WTC11 (cell line): ENCODE measurements at regions not wholly inside any gene's neighbourhood (a gene's known extent, or its start where the extent isn't known, plus 50 kb on each side); places are given as distances from the start of the nearest gene placed in this dataset.
"Not testable (repeated sequence)": the region's sequence is repeated elsewhere in the genome, so short reads cannot be mapped to it uniquely, and the experiment has no call there.

Experiments used
- ATAC-seq: fragments of 200-7000 bp; cut with Tn5 transposase; 2 replicates; pipeline ENCODE4 v1.10.0; 2021; ENCODE audit warnings: mild to moderate bottlenecking, moderate library complexity
- CTCF ChIA-PET: fragments of 300-600 bp; sonication (Branson Sonifier 250); formaldehyde crosslinking; loops from one replicate; lab custom pipeline; 2021; ENCODE audit warnings: antibody characterized with exemption; lab: Charles Lee
- POLR2A ChIA-PET: fragments of 350-600 bp; sonication (Branson Sonifier 250); formaldehyde crosslinking; loops from one replicate; lab custom pipeline; 2021; ENCODE audit warnings: antibody characterized with exemption; lab: Charles Lee
- DNase-seq: peaks from one replicate; pipeline ENCODE4 v3.0.0; 2021; ENCODE audit warnings: low spot score
- H3K27ac Mint-ChIP-seq: 2 replicates; pipeline ENCODE4 v1.8.0; 2021; ENCODE audit warnings: mixed read lengths
- H3K27me3 Mint-ChIP-seq: 2 replicates; pipeline ENCODE4 v1.8.0; 2021; ENCODE audit warnings: low read depth, mild to moderate bottlenecking, moderate library complexity, mixed read lengths
- H3K36me3 Mint-ChIP-seq: 2 replicates; pipeline ENCODE4 v1.8.0; 2021; ENCODE audit warnings: mixed read lengths
- H3K4me1 Mint-ChIP-seq: 2 replicates; pipeline ENCODE4 v1.8.0; 2022; ENCODE audit warnings: mixed read lengths
- H3K4me3 Mint-ChIP-seq: 2 replicates; pipeline ENCODE4 v1.8.0; 2021; ENCODE audit warnings: mild to moderate bottlenecking, moderate library complexity, mixed read lengths
- H3K9me3 Mint-ChIP-seq: 2 replicates; pipeline ENCODE4 v1.8.0; 2021; ENCODE audit warnings: mixed read lengths
- CREM ChIP-seq: sonication (generic); formaldehyde crosslinking; IDR thresholded peaks from 2 replicates; pipeline ENCODE4 v1.8.1; 2022; ENCODE audit warnings: mild to moderate bottlenecking, missing genetic modification reagents, moderate library complexity
- ELF4 ChIP-seq: sonication (generic); formaldehyde crosslinking; IDR thresholded peaks from 2 replicates; pipeline ENCODE4 v1.8.1; 2022; ENCODE audit warnings: low read depth, mild to moderate bottlenecking, moderate library complexity, missing genetic modification reagents
- EMX1 ChIP-seq: fragments of 250-450 bp; sonication (Bioruptor Pico); IDR thresholded peaks from 2 replicates; pipeline ENCODE4 v1.8.0; 2021; ENCODE audit warnings: mild to moderate bottlenecking
- FOXJ3 ChIP-seq: sonication (generic); formaldehyde crosslinking; IDR thresholded peaks from 2 replicates; pipeline ENCODE4 v1.9.0; 2021; ENCODE audit warnings: missing genetic modification reagents, mild to moderate bottlenecking, borderline replicate concordance
- FOXK1 ChIP-seq: sonication (generic); formaldehyde crosslinking; IDR thresholded peaks from 2 replicates; pipeline ENCODE4 v1.8.0; 2022; ENCODE audit warnings: mild to moderate bottlenecking, moderate library complexity, missing genetic modification reagents
- HMGA2 ChIP-seq: fragments of 250-450 bp; sonication (Bioruptor Pico); IDR thresholded peaks from 2 replicates; pipeline ENCODE4 v1.4.0; 2021; ENCODE audit warnings: mild to moderate bottlenecking, moderate library complexity
- IRF2 ChIP-seq: sonication (generic); formaldehyde crosslinking; IDR thresholded peaks from 2 replicates; pipeline ENCODE4 v1.8.0; 2022; ENCODE audit warnings: low read depth, missing genetic modification reagents, borderline replicate concordance
- SMAD3 ChIP-seq: sonication (generic); formaldehyde crosslinking; IDR thresholded peaks from 2 replicates; pipeline ENCODE4 v1.8.0; 2022; ENCODE audit warnings: missing genetic modification reagents, mild to moderate bottlenecking, borderline replicate concordance
- SMAD4 ChIP-seq: sonication (generic); formaldehyde crosslinking; IDR thresholded peaks from 2 replicates; pipeline ENCODE4 v1.8.0; 2022; ENCODE audit warnings: mild to moderate bottlenecking, missing genetic modification reagents
- SOX15 ChIP-seq: fragments of 250-450 bp; sonication (Bioruptor Pico); IDR thresholded peaks from 2 replicates; pipeline ENCODE4 v1.9.0; 2021; ENCODE audit warnings: mild to moderate bottlenecking
- SP1 ChIP-seq: sonication (generic); formaldehyde crosslinking; conservative IDR thresholded peaks from 2 replicates; pipeline ENCODE4 v1.8.1; 2022; ENCODE audit warnings: missing genetic modification reagents
- ZNF219 ChIP-seq: sonication (generic); formaldehyde crosslinking; IDR thresholded peaks from 2 replicates; pipeline ENCODE4 v1.8.0; 2023; ENCODE audit warnings: missing genetic modification reagents, mild to moderate bottlenecking, borderline replicate concordance
- ZNF263 ChIP-seq: sonication (generic); formaldehyde crosslinking; IDR thresholded peaks from 2 replicates; pipeline ENCODE4 v1.8.1; 2022; ENCODE audit warnings: low read depth, mild to moderate bottlenecking, moderate library complexity, missing genetic modification reagents
- ZNF317 ChIP-seq: sonication (generic); formaldehyde crosslinking; IDR thresholded peaks from 2 replicates; pipeline ENCODE4 v1.8.1; 2023; ENCODE audit warnings: low read depth, mild to moderate bottlenecking, moderate library complexity, missing genetic modification reagents, borderline replicate concordance
- ZNF532 ChIP-seq: fragments of 250-450 bp; sonication (Bioruptor Pico); IDR thresholded peaks from 2 replicates; pipeline ENCODE4 v1.9.0; 2021; ENCODE audit warnings: mild to moderate bottlenecking, borderline replicate concordance
- TF ChIP-seq, protein P1 (sequence below): sonication (generic); formaldehyde crosslinking; IDR thresholded peaks from 2 replicates; pipeline ENCODE4 v1.8.1; 2022; ENCODE audit warnings: mild to moderate bottlenecking, moderate library complexity, missing genetic modification reagents
- TF ChIP-seq, protein P2 (sequence below): sonication (generic); formaldehyde crosslinking; IDR thresholded peaks from 2 replicates; pipeline ENCODE4 v1.8.0; 2022; ENCODE audit warnings: missing genetic modification reagents
- TF ChIP-seq, protein P3 (sequence below): sonication (generic); formaldehyde crosslinking; IDR thresholded peaks from 2 replicates; pipeline ENCODE4 v1.8.1; 2022; ENCODE audit warnings: low read depth, mild to moderate bottlenecking, moderate library complexity, missing genetic modification reagents, borderline replicate concordance
- TF ChIP-seq, protein P4 (sequence below): fragments of 250-450 bp; sonication (Bioruptor Pico); IDR thresholded peaks from 2 replicates; pipeline ENCODE4 v1.9.0; 2021; ENCODE audit warnings: mild to moderate bottlenecking
- TF ChIP-seq, protein P5 (sequence below): sonication (generic); formaldehyde crosslinking; IDR thresholded peaks from 2 replicates; pipeline ENCODE4 v1.8.1; 2023; ENCODE audit warnings: mild to moderate bottlenecking, missing genetic modification reagents

DNA sequence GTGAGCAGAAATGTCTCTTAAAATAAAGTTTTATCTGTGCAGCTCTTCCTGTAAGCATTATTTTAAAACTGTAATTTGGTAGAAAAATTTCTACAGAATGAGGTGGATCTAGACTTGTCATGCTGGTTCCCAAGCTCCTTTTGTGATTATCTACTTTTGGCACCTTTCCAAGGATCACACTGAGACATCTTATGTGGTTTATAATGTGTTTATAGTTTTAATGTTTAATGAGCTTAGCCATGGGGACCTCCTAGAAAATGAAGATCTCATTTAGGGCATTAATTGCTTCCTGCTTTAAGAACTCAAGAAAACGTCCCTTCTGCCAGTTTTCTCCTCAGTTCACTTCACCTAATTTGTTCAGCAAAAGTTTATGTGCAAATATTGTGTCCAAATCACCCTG, 468.4 kb downstream of the SUCLG1 start:
- no peak overlapping the region for H3K27ac Mint-ChIP-seq
- TF ChIP-seq, protein P1, sequence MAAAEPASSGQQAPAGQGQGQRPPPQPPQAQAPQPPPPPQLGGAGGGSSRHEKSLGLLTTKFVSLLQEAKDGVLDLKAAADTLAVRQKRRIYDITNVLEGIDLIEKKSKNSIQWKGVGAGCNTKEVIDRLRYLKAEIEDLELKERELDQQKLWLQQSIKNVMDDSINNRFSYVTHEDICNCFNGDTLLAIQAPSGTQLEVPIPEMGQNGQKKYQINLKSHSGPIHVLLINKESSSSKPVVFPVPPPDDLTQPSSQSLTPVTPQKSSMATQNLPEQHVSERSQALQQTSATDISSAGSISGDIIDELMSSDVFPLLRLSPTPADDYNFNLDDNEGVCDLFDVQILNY: no peak
- TF ChIP-seq SP1 (CRISPR knock-in tag) (no peak), FOXJ3 (no peak), IRF2 (no peak), SOX15 (no peak), HMGA2 (CRISPR knock-in tag) (no peak), ZNF317 (no peak), EMX1 (CRISPR knock-in tag) (no peak), SMAD4 (CRISPR knock-in tag) (no peak), ZNF219 (CRISPR knock-in tag) (no peak), ZNF263 (CRISPR knock-in tag) (no peak), FOXK1 (no peak), CREM (no peak), SMAD3 (CRISPR knock-in tag) (no peak), ELF4 (CRISPR knock-in tag) (no peak), ZNF532 (CRISPR knock-in tag) (no peak)
- TF ChIP-seq, protein P2, sequence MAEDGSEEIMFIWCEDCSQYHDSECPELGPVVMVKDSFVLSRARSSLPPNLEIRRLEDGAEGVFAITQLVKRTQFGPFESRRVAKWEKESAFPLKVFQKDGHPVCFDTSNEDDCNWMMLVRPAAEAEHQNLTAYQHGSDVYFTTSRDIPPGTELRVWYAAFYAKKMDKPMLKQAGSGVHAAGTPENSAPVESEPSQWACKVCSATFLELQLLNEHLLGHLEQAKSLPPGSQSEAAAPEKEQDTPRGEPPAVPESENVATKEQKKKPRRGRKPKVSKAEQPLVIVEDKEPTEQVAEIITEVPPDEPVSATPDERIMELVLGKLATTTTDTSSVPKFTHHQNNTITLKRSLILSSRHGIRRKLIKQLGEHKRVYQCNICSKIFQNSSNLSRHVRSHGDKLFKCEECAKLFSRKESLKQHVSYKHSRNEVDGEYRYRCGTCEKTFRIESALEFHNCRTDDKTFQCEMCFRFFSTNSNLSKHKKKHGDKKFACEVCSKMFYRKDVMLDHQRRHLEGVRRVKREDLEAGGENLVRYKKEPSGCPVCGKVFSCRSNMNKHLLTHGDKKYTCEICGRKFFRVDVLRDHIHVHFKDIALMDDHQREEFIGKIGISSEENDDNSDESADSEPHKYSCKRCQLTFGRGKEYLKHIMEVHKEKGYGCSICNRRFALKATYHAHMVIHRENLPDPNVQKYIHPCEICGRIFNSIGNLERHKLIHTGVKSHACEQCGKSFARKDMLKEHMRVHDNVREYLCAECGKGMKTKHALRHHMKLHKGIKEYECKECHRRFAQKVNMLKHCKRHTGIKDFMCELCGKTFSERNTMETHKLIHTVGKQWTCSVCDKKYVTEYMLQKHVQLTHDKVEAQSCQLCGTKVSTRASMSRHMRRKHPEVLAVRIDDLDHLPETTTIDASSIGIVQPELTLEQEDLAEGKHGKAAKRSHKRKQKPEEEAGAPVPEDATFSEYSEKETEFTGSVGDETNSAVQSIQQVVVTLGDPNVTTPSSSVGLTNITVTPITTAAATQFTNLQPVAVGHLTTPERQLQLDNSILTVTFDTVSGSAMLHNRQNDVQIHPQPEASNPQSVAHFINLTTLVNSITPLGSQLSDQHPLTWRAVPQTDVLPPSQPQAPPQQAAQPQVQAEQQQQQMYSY: no peak
- TF ChIP-seq, protein P3, sequence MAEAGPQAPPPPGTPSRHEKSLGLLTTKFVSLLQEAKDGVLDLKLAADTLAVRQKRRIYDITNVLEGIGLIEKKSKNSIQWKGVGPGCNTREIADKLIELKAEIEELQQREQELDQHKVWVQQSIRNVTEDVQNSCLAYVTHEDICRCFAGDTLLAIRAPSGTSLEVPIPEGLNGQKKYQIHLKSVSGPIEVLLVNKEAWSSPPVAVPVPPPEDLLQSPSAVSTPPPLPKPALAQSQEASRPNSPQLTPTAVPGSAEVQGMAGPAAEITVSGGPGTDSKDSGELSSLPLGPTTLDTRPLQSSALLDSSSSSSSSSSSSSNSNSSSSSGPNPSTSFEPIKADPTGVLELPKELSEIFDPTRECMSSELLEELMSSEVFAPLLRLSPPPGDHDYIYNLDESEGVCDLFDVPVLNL (CRISPR knock-in tag): no peak
- TF ChIP-seq, protein P4, sequence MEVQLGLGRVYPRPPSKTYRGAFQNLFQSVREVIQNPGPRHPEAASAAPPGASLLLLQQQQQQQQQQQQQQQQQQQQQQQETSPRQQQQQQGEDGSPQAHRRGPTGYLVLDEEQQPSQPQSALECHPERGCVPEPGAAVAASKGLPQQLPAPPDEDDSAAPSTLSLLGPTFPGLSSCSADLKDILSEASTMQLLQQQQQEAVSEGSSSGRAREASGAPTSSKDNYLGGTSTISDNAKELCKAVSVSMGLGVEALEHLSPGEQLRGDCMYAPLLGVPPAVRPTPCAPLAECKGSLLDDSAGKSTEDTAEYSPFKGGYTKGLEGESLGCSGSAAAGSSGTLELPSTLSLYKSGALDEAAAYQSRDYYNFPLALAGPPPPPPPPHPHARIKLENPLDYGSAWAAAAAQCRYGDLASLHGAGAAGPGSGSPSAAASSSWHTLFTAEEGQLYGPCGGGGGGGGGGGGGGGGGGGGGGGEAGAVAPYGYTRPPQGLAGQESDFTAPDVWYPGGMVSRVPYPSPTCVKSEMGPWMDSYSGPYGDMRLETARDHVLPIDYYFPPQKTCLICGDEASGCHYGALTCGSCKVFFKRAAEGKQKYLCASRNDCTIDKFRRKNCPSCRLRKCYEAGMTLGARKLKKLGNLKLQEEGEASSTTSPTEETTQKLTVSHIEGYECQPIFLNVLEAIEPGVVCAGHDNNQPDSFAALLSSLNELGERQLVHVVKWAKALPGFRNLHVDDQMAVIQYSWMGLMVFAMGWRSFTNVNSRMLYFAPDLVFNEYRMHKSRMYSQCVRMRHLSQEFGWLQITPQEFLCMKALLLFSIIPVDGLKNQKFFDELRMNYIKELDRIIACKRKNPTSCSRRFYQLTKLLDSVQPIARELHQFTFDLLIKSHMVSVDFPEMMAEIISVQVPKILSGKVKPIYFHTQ: no peak
- TF ChIP-seq, protein P5, sequence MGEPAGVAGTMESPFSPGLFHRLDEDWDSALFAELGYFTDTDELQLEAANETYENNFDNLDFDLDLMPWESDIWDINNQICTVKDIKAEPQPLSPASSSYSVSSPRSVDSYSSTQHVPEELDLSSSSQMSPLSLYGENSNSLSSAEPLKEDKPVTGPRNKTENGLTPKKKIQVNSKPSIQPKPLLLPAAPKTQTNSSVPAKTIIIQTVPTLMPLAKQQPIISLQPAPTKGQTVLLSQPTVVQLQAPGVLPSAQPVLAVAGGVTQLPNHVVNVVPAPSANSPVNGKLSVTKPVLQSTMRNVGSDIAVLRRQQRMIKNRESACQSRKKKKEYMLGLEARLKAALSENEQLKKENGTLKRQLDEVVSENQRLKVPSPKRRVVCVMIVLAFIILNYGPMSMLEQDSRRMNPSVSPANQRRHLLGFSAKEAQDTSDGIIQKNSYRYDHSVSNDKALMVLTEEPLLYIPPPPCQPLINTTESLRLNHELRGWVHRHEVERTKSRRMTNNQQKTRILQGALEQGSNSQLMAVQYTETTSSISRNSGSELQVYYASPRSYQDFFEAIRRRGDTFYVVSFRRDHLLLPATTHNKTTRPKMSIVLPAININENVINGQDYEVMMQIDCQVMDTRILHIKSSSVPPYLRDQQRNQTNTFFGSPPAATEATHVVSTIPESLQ (CRISPR knock-in tag): no peak
- ChIA-PET CTCF (interaction anchor here (1.2 kb wide), 1 partner anchor 23 kb away, joined by 3 read pairs; no protein-coding TSS in a partner anchor), POLR2A (no interaction called here)
- no peak overlapping the region for H3K4me3 Mint-ChIP-seq
- DNase-seq (no peak), ATAC-seq (no peak)
- H3K9me3 Mint-ChIP-seq: peaks cover 29% of the 10 kb centered on the region
- peaks cover 7% of the 10 kb centered on the region for H3K36me3 Mint-ChIP-seq
- H3K4me1 Mint-ChIP-seq: peaks cover 5% of the 10 kb centered on the region
- no peaks in the 10 kb centered on the region for H3K27me3 Mint-ChIP-seq

DNA sequence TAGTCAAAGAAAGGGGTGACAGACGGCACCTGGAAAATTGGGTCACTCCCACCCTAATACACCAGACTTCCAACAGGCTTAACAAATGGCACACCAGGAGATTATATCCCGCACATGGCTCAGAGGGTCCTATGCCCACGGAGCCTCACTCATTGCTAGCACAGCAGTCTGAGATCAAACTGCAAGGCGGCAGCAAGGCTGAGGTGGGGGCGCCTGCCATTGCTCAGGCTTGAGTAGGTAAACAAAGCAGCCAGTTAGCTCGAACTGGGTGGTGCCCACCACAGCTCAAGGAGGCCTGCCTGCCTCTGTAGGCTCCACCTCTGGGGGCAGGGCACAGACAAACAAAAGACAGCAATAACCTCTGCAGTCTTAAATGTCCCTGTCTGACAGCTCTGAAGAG, 482.5 kb downstream of the SUCLG1 start:
- Mint-ChIP-seq H3K4me1 (peaks cover 11% of the 10 kb centered on the region), H3K36me3 (peaks cover 28% of the 10 kb centered on the region), H3K9me3 (peaks cover 40% of the 10 kb centered on the region)
- CTCF ChIA-PET, H3K27ac Mint-ChIP-seq, H3K27me3 Mint-ChIP-seq, DNase-seq, POLR2A ChIA-PET, ATAC-seq, H3K4me3 Mint-ChIP-seq: not testable (repeated sequence)
